IMR-90 (cell line): ENCODE measurements at regions not wholly inside any gene's neighbourhood (a gene's known extent, or its start where the extent isn't known, plus 50 kb on each side); places are given as distances from the start of the nearest gene placed in this dataset.

Source experiments
- ATAC-seq: fragments of 200-7000 bp; cut with Tn5 transposase; 2 replicates; pipeline ENCODE4 v1.9.1; 2020; ENCODE audit warnings: low read depth, mild to moderate bottlenecking, moderate library complexity
- BruUV-seq: library from RNA; stranded (reverse); fragments of 400-500 nt; replicated peaks from 2 replicates; lab custom pipeline; 2021; lab: Mats Ljungman, UMichigan
- CTCF ChIA-PET: fragments of 300-600 bp; formaldehyde crosslinking; extraction: SDS; loops from one replicate; lab custom pipeline; 2021; ENCODE audit warnings: antibody characterized with exemption; lab: Yijun Ruan, JAX
- POLR2A ChIA-PET: fragments of 300-600 bp; sonication (Branson Sonifier 250); formaldehyde crosslinking; loops from one replicate; lab custom pipeline; 2022; ENCODE audit warnings: antibody characterized with exemption; ENCODE audit not compliant: unreplicated experiment; lab: Charles Lee
- DNase-seq: peaks from one replicate; pipeline ENCODE4 v3.0.0; 2013
- H2AFZ ChIP-seq: replicated peaks from 2 replicates; pipeline ENCODE3; 2013; ENCODE audit warnings: low read length, mild to moderate bottlenecking; ENCODE audit not compliant: poor library complexity
- H2AK5ac ChIP-seq: 2 replicates; pipeline ENCODE4 v1.6.1; 2013; ENCODE audit warnings: low read depth, low read length, inconsistent platforms
- H2AK9ac ChIP-seq: replicated peaks from 2 replicates; pipeline ENCODE3; 2013; ENCODE audit warnings: mild to moderate bottlenecking, low read depth, low read length, moderate library complexity; ENCODE audit not compliant: poor library complexity
- H2BK120ac ChIP-seq: 2 replicates; pipeline ENCODE4 v1.6.1; 2013; ENCODE audit warnings: low read depth, low read length, inconsistent platforms
- H2BK15ac ChIP-seq: 3 replicates; pipeline ENCODE4 v1.6.1; 2013; ENCODE audit warnings: low read depth, low read length, inconsistent platforms
- H2BK20ac ChIP-seq: 2 replicates; pipeline ENCODE4 v1.6.1; 2013; ENCODE audit warnings: low read depth, mild to moderate bottlenecking, inconsistent platforms, low read length, moderate library complexity
- H2BK5ac ChIP-seq: 2 replicates; pipeline ENCODE4 v1.6.1; 2013; ENCODE audit warnings: mild to moderate bottlenecking, low read depth, low read length, inconsistent platforms; ENCODE audit not compliant: poor library complexity, severe bottlenecking
- H3K14ac ChIP-seq: replicated peaks from 2 replicates; pipeline ENCODE4 v1.6.1; 2013; ENCODE audit warnings: low read depth, low read length, inconsistent platforms
- H3K18ac ChIP-seq: 2 replicates; pipeline ENCODE4 v1.6.1; 2013; ENCODE audit warnings: low read depth, low read length, control low read depth
- H3K23ac ChIP-seq: 2 replicates; pipeline ENCODE4 v1.6.1; 2013; ENCODE audit warnings: low read depth, low read length, inconsistent platforms
- H3K27ac ChIP-seq: 2 replicates; pipeline ENCODE4 v1.5.1; 2013; ENCODE audit warnings: mild to moderate bottlenecking, control low read depth, low read length; ENCODE audit not compliant: insufficient read depth
- H3K27me3 ChIP-seq: 2 replicates; pipeline ENCODE4 v1.6.1; 2013; ENCODE audit warnings: low read length; ENCODE audit not compliant: control insufficient read depth, insufficient read depth
- H3K36me3 ChIP-seq: 2 replicates; pipeline ENCODE4 v1.6.1; 2013; ENCODE audit warnings: low read length, mixed read lengths; ENCODE audit not compliant: control insufficient read depth, insufficient read depth
- H3K4ac ChIP-seq: 2 replicates; pipeline ENCODE4 v1.6.1; 2013; ENCODE audit warnings: low read depth, low read length, inconsistent platforms
- H3K4me1 ChIP-seq: 2 replicates; pipeline ENCODE4 v1.6.1; 2013; ENCODE audit warnings: low read length, mixed read lengths; ENCODE audit not compliant: control insufficient read depth, insufficient read depth
- H3K4me2 ChIP-seq: 2 replicates; pipeline ENCODE4 v1.6.1; 2013; ENCODE audit warnings: low read depth, mild to moderate bottlenecking, control low read depth, low read length, moderate library complexity
- H3K4me3 ChIP-seq: 2 replicates; pipeline ENCODE4 v1.5.1; 2013; ENCODE audit warnings: low read depth, mild to moderate bottlenecking, control low read depth, low read length, moderate library complexity; ENCODE audit not compliant: insufficient read depth
- H3K56ac ChIP-seq: 2 replicates; pipeline ENCODE4 v1.6.1; 2013; ENCODE audit warnings: low read length, inconsistent platforms; ENCODE audit not compliant: insufficient read depth; ENCODE audit errors: extremely low read depth
- H3K79me1 ChIP-seq, 2 experiments: 2 replicates each; pipeline ENCODE4 v1.6.1; 2013; ENCODE audit warnings: low read length in 2 of 2, inconsistent platforms in 1 of 2, low read depth in 1 of 2
- H3K9ac ChIP-seq: 2 replicates; pipeline ENCODE4 v1.6.1; 2013; ENCODE audit warnings: low read depth, low read length, control low read depth
- H3K9me1 ChIP-seq: 2 replicates; pipeline ENCODE4 v1.6.1; 2013; ENCODE audit warnings: low read length, inconsistent platforms; ENCODE audit not compliant: insufficient read depth
- H3K9me3 ChIP-seq: 2 replicates; pipeline ENCODE4 v1.6.1; 2013; ENCODE audit warnings: low read length; ENCODE audit not compliant: control insufficient read depth, insufficient read depth
- H4K20me1 ChIP-seq: 2 replicates; pipeline ENCODE4 v1.6.1; 2013; ENCODE audit warnings: low read length, inconsistent platforms; ENCODE audit not compliant: insufficient read depth
- H4K5ac ChIP-seq: 2 replicates; pipeline ENCODE4 v1.6.1; 2013; ENCODE audit warnings: mild to moderate bottlenecking, low read depth, low read length, control low read depth
- H4K8ac ChIP-seq, 2 experiments: 2 replicates each; pipeline ENCODE4 v1.6.1; 2013; ENCODE audit warnings: low read depth in 2 of 2, low read length in 2 of 2, control low read depth in 1 of 2, inconsistent platforms in 1 of 2
- H4K91ac ChIP-seq: 2 replicates; pipeline ENCODE4 v1.6.1; 2013; ENCODE audit warnings: low read depth, low read length, inconsistent platforms; ENCODE audit not compliant: insufficient read depth
- FOS ChIP-seq: fragments of 150-350 bp; IDR thresholded peaks from 2 replicates; pipeline ENCODE4 v1.6.1; 2016; ENCODE audit warnings: low read depth, low read length
- MAFK ChIP-seq: IDR thresholded peaks from 2 replicates; pipeline ENCODE4 v1.6.1; 2012; ENCODE audit warnings: low read depth, low read length, improper control_type of control experiment
- MXI1 ChIP-seq: IDR thresholded peaks from 2 replicates; pipeline ENCODE4 v1.6.1; 2012; ENCODE audit warnings: low read depth, mild to moderate bottlenecking, low read length, moderate library complexity, borderline replicate concordance
- NFE2L2 ChIP-seq: fragments of 150-350 bp; IDR thresholded peaks from 2 replicates; pipeline ENCODE4 v1.6.1; 2016; ENCODE audit warnings: low read depth, mild to moderate bottlenecking, low read length
- RAD21 ChIP-seq: IDR thresholded peaks from 2 replicates; pipeline ENCODE4 v1.6.1; 2012; ENCODE audit warnings: low read length, improper control_type of control experiment
- RCOR1 ChIP-seq: IDR thresholded peaks from 2 replicates; pipeline ENCODE4 v1.6.1; 2012; ENCODE audit warnings: mild to moderate bottlenecking, low read length, improper control_type of control experiment; ENCODE audit not compliant: insufficient replicate concordance
- RFX5 ChIP-seq: IDR thresholded peaks from 2 replicates; pipeline ENCODE4 v1.8.0; 2012; ENCODE audit warnings: low read depth, mild to moderate bottlenecking, low read length, moderate library complexity
- WGBS, 2 experiments: methylation state at CpG; one replicate each; pipeline versions ENCODE4 v1.1.5 to v1.1.7; 2013; ENCODE audit warnings: missing lambda C conversion rate in 2 of 2; ENCODE audit not compliant: insufficient read length in 1 of 2; ENCODE audit errors: extremely low coverage in 2 of 2; 5-methylcytosine and 5-hydroxymethylcytosine counted together
- dilution Hi-C: fragments of 300-500 bp; cut with HindIII; formaldehyde crosslinking; loops from one replicate; pipeline ENCODE4 v1.14.3; 2018; ENCODE audit warnings: low sequenced_read_pairs; ENCODE audit not compliant: unreplicated experiment
- in situ Hi-C: fragments of 300-500 bp; cut with MboI; formaldehyde crosslinking; loops from 3 replicates; pipeline ENCODE4 v1.14.3; 2019; ENCODE audit warnings: low sequenced_read_pairs, inconsistent platforms, mixed read lengths
- intact Hi-C: fragments of 100-400 bp; cut with micrococcal nuclease; formaldehyde crosslinking; loops from 2 replicates; pipeline ENCODE4 v1.10.0; 2022
- TF ChIP-seq, protein P1 (sequence below): fragments of 150-350 bp; IDR thresholded peaks from 2 replicates; pipeline ENCODE4 v1.6.1; 2016; ENCODE audit warnings: low read depth, mild to moderate bottlenecking, low read length, moderate library complexity, borderline replicate concordance

DNA sequence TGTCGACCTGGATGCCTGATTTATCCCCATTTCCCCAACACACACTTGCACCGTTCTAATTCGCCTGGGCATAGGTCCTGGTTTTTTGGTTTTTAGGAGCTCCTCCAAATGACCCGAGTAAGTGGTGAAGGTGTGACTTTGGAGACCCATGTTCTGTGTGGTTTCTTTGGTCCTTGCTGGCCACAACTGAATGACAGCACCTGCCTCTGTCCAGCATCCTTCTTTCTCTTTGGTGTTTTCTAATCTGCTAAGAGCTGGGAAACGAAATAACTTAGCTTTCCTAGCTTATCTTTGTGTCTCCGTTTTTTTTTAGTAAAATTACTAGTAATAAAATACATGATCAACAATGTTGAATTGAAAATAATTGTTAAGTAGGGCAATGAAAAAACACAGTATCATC lies 120.2 kb downstream of the PRLHR start:
- intact Hi-C loops: no loop called here
- Histone ChIP-seq H3K56ac (no peak overlapping the region), H4K20me1 (no peaks in the 10 kb centered on the region), H3K4me2 (no peak overlapping the region), H3K4me3 (no peak overlapping the region), H3K79me1 (no peaks in the 10 kb centered on the region), H4K5ac (no peak overlapping the region), H2AK5ac (no peak overlapping the region), H2BK20ac (no peak overlapping the region), H3K4ac (no peak overlapping the region), H2BK5ac (no peak overlapping the region), H3K27me3 (no peaks in the 10 kb centered on the region), H3K4me1 (no peaks in the 10 kb centered on the region), H3K27ac (no peak overlapping the region), H3K23ac (no peak overlapping the region), H3K9me1 (no peaks in the 10 kb centered on the region), H4K91ac (no peak overlapping the region), H2AK9ac (no peak overlapping the region), H3K9ac (no peak overlapping the region), H4K8ac (no peak overlapping the region), H2BK15ac (no peak overlapping the region), H2AFZ (no peak overlapping the region), H3K18ac (no peak overlapping the region), H3K9me3 (no peaks in the 10 kb centered on the region), H3K36me3 (no peaks in the 10 kb centered on the region), H3K14ac (no peak overlapping the region), H2BK120ac (no peak overlapping the region)
- no CpG with 5 or more reads among the region's 6 CpGs for WGBS, 2 experiments
- in situ Hi-C loops: no loop called here
- no TSS peak for BruUV-seq
- CTCF ChIA-PET: interaction anchor here (0.6 to 1.3 kb wide), 2 partner anchors 16 to 211 kb away, joined by 3 to 4 read pairs; no protein-coding TSS in a partner anchor
- no peak for TF ChIP-seq MXI1
- no peak for TF ChIP-seq RAD21
- TF ChIP-seq RFX5: no peak
- TF ChIP-seq MAFK: no peak
- TF ChIP-seq, protein P1, sequence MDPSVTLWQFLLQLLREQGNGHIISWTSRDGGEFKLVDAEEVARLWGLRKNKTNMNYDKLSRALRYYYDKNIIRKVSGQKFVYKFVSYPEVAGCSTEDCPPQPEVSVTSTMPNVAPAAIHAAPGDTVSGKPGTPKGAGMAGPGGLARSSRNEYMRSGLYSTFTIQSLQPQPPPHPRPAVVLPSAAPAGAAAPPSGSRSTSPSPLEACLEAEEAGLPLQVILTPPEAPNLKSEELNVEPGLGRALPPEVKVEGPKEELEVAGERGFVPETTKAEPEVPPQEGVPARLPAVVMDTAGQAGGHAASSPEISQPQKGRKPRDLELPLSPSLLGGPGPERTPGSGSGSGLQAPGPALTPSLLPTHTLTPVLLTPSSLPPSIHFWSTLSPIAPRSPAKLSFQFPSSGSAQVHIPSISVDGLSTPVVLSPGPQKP: no peak
- TF ChIP-seq NFE2L2: no peak
- TF ChIP-seq FOS: no peak
- TF ChIP-seq RCOR1: no peak
- DNase-seq (no peak), ATAC-seq (no peak)
- POLR2A ChIA-PET: no interaction called here
- dilution Hi-C loops: no loop called here
